ENCODE measurements at regions not wholly inside any gene's neighbourhood (a gene's known extent, or its start where the extent isn't known, plus 50 kb on each side); places are given as distances from the start of the nearest gene placed in this dataset.

DNA sequence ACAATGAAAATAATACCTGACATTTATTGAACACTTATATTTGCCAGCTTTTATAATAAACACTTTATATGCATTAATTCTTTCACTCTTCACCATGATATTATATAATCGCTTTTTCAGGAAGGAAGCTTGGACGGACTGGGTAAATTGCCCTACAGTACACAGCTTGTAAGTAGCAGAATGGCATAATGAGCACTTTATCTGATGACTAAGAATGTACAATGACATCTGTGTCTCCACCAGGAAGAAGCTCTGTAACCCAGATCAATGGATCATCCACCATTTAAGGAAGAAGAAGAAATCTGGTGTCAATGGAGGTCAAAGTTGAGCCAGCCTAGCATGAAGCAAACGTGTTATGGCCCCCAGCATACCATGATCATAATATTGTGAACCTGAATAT lies 444.0 kb upstream of the SPHKAP start:
- TF ChIP-seq, protein P1, sequence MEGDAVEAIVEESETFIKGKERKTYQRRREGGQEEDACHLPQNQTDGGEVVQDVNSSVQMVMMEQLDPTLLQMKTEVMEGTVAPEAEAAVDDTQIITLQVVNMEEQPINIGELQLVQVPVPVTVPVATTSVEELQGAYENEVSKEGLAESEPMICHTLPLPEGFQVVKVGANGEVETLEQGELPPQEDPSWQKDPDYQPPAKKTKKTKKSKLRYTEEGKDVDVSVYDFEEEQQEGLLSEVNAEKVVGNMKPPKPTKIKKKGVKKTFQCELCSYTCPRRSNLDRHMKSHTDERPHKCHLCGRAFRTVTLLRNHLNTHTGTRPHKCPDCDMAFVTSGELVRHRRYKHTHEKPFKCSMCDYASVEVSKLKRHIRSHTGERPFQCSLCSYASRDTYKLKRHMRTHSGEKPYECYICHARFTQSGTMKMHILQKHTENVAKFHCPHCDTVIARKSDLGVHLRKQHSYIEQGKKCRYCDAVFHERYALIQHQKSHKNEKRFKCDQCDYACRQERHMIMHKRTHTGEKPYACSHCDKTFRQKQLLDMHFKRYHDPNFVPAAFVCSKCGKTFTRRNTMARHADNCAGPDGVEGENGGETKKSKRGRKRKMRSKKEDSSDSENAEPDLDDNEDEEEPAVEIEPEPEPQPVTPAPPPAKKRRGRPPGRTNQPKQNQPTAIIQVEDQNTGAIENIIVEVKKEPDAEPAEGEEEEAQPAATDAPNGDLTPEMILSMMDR (conservative IDR thresholded peaks at IDR 0.05 in 1 of 2, IDR thresholded peaks at IDR 0.05 in 1 of 2; ENCODE audit: low read depth in 1 of 2, low read length in 2 of 2) = no peak
- no peak for TF ChIP-seq EZH2 (IDR thresholded peaks at IDR 0.05; ENCODE audit: low read length, missing control alignments)
